ENCODE measurements at regions not wholly inside any gene's neighbourhood (a gene's known extent, or its start where the extent isn't known, plus 50 kb on each side); places are given as distances from the start of the nearest gene placed in this dataset.

DNA sequence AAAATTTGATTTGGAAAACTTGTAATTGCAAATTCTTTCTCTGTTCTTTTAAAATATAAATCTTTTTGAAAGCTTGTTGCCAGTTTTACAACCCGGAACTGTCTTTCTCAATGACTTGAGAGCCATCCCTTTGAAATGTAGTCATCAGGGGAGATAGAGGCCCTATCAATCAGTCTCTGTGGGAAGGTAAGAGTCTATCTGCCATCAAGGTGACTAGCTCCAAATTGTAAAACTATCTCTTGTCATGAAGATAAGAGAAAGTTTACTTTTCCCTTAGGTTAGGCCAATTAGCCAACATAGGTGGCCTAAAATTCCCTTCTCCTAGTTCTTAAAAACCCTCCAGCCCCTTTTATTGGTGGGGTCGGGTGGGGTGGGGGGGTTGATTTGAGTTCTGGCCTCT lies 469.1 kb upstream of the IRAK1BP1 start:
- TF ChIP-seq, protein P1, sequence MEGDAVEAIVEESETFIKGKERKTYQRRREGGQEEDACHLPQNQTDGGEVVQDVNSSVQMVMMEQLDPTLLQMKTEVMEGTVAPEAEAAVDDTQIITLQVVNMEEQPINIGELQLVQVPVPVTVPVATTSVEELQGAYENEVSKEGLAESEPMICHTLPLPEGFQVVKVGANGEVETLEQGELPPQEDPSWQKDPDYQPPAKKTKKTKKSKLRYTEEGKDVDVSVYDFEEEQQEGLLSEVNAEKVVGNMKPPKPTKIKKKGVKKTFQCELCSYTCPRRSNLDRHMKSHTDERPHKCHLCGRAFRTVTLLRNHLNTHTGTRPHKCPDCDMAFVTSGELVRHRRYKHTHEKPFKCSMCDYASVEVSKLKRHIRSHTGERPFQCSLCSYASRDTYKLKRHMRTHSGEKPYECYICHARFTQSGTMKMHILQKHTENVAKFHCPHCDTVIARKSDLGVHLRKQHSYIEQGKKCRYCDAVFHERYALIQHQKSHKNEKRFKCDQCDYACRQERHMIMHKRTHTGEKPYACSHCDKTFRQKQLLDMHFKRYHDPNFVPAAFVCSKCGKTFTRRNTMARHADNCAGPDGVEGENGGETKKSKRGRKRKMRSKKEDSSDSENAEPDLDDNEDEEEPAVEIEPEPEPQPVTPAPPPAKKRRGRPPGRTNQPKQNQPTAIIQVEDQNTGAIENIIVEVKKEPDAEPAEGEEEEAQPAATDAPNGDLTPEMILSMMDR (IDR thresholded peaks at IDR 0.05) = no peak
- TF ChIP-seq POLR2A (IDR thresholded peaks at IDR 0.05) = no peak

All from adrenal gland (tissue), 5 donors.